ENCODE measurements at regions not wholly inside any gene's neighbourhood (a gene's known extent, or its start where the extent isn't known, plus 50 kb on each side); places are given as distances from the start of the nearest gene placed in this dataset.

- no peak for ATAC-seq
Measured at GRCh38 chr7:46207931-46208634, 287.0 kb upstream of the IGFBP3 start.

More at GRCh38 chr7:46207931-46208634, 287.0 kb upstream of the IGFBP3 start:
- H3K27me3 Mint-ChIP-seq (ENCODE audit: low read depth): no peaks in the 10 kb centered on the region
- POLR2A ChIA-PET: no interaction called here
- no peaks in the 10 kb centered on the region for H3K9me3 Mint-ChIP-seq
- CTCF ChIA-PET: no interaction called here
- H3K36me3 Mint-ChIP-seq: no peaks in the 10 kb centered on the region
- no peak overlapping the region for H3K4me3 Mint-ChIP-seq
- no peak for DNase-seq (ENCODE audit: low spot score)
- TF ChIP-seq GRHL2 (CRISPR knock-in tag; IDR thresholded peaks at IDR 0.05; ENCODE audit: insufficient replicate concordance, severe bottlenecking): no peak
- TF ChIP-seq STAT6 (CRISPR knock-in tag; conservative IDR thresholded peaks at IDR 0.05; ENCODE audit: low read depth): no peak
- no peak for TF ChIP-seq USF2 (CRISPR knock-in tag; IDR thresholded peaks at IDR 0.05)
- no peak for TF ChIP-seq CTCF (IDR thresholded peaks at IDR 0.05)
- TF ChIP-seq MLX (CRISPR knock-in tag; IDR thresholded peaks at IDR 0.05): no peak
- no peak for TF ChIP-seq HMGA2 (CRISPR knock-in tag; IDR thresholded peaks at IDR 0.05)
- no peak for TF ChIP-seq AFF4 (CRISPR knock-in tag; IDR thresholded peaks at IDR 0.05; ENCODE audit: borderline replicate concordance)
- no peak for TF ChIP-seq ERG (CRISPR knock-in tag; IDR thresholded peaks at IDR 0.05)
- no peak for TF ChIP-seq TEAD1 (CRISPR knock-in tag; IDR thresholded peaks at IDR 0.05)
- TF ChIP-seq ZNF671 (CRISPR knock-in tag; IDR thresholded peaks at IDR 0.05): no peak
- no peak for TF ChIP-seq ZBTB43 (CRISPR knock-in tag; IDR thresholded peaks at IDR 0.05)
- TF ChIP-seq CBFB (CRISPR knock-in tag; IDR thresholded peaks at IDR 0.05; ENCODE audit: low read depth): no peak
- no peak for TF ChIP-seq TEAD4 (CRISPR knock-in tag; IDR thresholded peaks at IDR 0.05)
- TF ChIP-seq ARID4B (CRISPR knock-in tag; IDR thresholded peaks at IDR 0.05; ENCODE audit: borderline replicate concordance): no peak
- no peak for TF ChIP-seq ELF4 (CRISPR knock-in tag; IDR thresholded peaks at IDR 0.05; ENCODE audit: low read depth)
- TF ChIP-seq ZNF219 (CRISPR knock-in tag; IDR thresholded peaks at IDR 0.05; ENCODE audit: borderline replicate concordance): no peak
- H3K27ac Mint-ChIP-seq: no peak overlapping the region
- H3K4me1 Mint-ChIP-seq: peaks cover 2% of the 10 kb centered on the region; the same call in 1 of the 2 replicates
